Loucy (cell line): ENCODE measurements at regions not wholly inside any gene's neighbourhood (a gene's known extent, or its start where the extent isn't known, plus 50 kb on each side); places are given as distances from the start of the nearest gene placed in this dataset.

Experiments
- CTCF ChIP-seq: fragments of 200-600 bp; sonication (generic); conservative IDR thresholded peaks from 2 replicates; pipeline ENCODE4 v1.5.1; 2014; ENCODE audit warnings: mild to moderate bottlenecking, antibody characterized with exemption, low read length
- EZH2phosphoT487 ChIP-seq: fragments of 200-600 bp; IDR thresholded peaks from 2 replicates; pipeline ENCODE4 v1.6.1; 2018; ENCODE audit warnings: antibody characterized with exemption, mild to moderate bottlenecking, moderate library complexity, borderline replicate concordance

GRCh38 chr6:54784011-54784410 is 62.6 kb upstream of the FAM83B start:
- TF ChIP-seq EZH2phosphoT487 (no peak), CTCF (no peak)
